HCT116 (cell line): ENCODE measurements at regions not wholly inside any gene's neighbourhood (a gene's known extent, or its start where the extent isn't known, plus 50 kb on each side); places are given as distances from the start of the nearest gene placed in this dataset.

Source experiments
- ATAC-seq: fragments of 200-7000 bp; cut with Tn5 transposase; 2 replicates; pipeline ENCODE4 v1.9.1; 2020; ENCODE audit warnings: mild to moderate bottlenecking, moderate library complexity
- BruUV-seq: library from RNA; stranded (reverse); fragments of 400-500 nt; replicated peaks from 2 replicates; lab custom pipeline; 2021; lab: Mats Ljungman, UMichigan
- CTCF ChIA-PET: fragments of 300-600 bp; sonication (Branson Sonifier 250); formaldehyde crosslinking; loops from one replicate; lab custom pipeline; 2021; ENCODE audit warnings: antibody characterized with exemption; lab: Charles Lee
- POLR2A ChIA-PET: fragments of 300-600, 350-600 bp; sonication (Branson Sonifier 250); formaldehyde crosslinking; loops from one replicate; lab custom pipeline; 2021; ENCODE audit warnings: antibody characterized with exemption; lab: Charles Lee
- RAD21 ChIA-PET, 2 experiments: fragments of 300-600 bp; sonication (Branson Sonifier 250); formaldehyde crosslinking; loops; one replicate each; lab custom pipeline; 2023; ENCODE audit warnings: low total read pairs in 2 of 2; ENCODE audit not compliant: uncharacterized antibody in 2 of 2, unreplicated experiment in 2 of 2, low non-redundant PET in 1 of 2; lab: Charles Lee
- DNase-seq: peaks from one replicate; pipeline ENCODE4 v3.0.0-alpha.2; 2010; ENCODE audit warnings: low read depth, low spot score
- H2AFZ ChIP-seq: fragments of 200-600 bp; shearing (Covaris generic), sonication (generic); 2 replicates; pipeline ENCODE4 v1.6.1; 2017; ENCODE audit warnings: low read depth, mixed run types, mixed read lengths, antibody characterized with exemption, low read length; ENCODE audit not compliant: poor library complexity, severe bottlenecking
- H3K27ac ChIP-seq: 2 replicates; pipeline ENCODE4 v1.5.1; 2012; ENCODE audit warnings: low read depth, low read length
- H3K27me3 ChIP-seq: fragments of 200-600 bp; sonication (generic); 2 replicates; pipeline ENCODE4 v1.6.1; 2016; ENCODE audit warnings: mixed run types, low read length, mixed read lengths; ENCODE audit not compliant: insufficient read depth
- H3K36me3 ChIP-seq, 2 experiments: fragments of 200-500 bp in 1 of 2; fragments of 200-600 bp in 1 of 2; sonication (Bioruptor generic) in 1 of 2; sonication (generic) in 1 of 2; 2 replicates each; pipeline versions ENCODE4 v1.5.1 to v1.6.1; 2014 to 2016; ENCODE audit warnings: low read length in 2 of 2, inconsistent platforms in 1 of 2, mixed read lengths in 1 of 2, mixed run types in 1 of 2; ENCODE audit not compliant: insufficient read depth in 2 of 2, control insufficient read depth in 1 of 2
- H3K4me1 ChIP-seq, 2 experiments: fragments of 200-600 bp in 1 of 2; sonication (generic) in 1 of 2; 2 replicates each; pipeline versions ENCODE4 v1.5.1 to v1.6.1; 2012 to 2017; ENCODE audit warnings: low read length in 2 of 2, inconsistent platforms in 1 of 2, mild to moderate bottlenecking in 1 of 2, mixed read lengths in 1 of 2, mixed run types in 1 of 2, moderate library complexity in 1 of 2; ENCODE audit not compliant: insufficient read depth in 2 of 2, control insufficient read depth in 1 of 2
- H3K4me2 ChIP-seq: fragments of 200-600 bp; sonication (generic); 2 replicates; pipeline ENCODE4 v1.6.1; 2017; ENCODE audit warnings: mixed run types, low read length, mixed read lengths
- H3K4me3 ChIP-seq, 2 experiments: fragments of 200-600 bp in 1 of 2; sonication (generic) in 1 of 2; replicated peaks in 1 of 2; 2 replicates each; pipeline ENCODE4 v1.5.1; 2011 to 2016; ENCODE audit warnings: low read length in 2 of 2, control low read depth in 1 of 2, low read depth in 1 of 2, mild to moderate bottlenecking in 1 of 2, mixed read lengths in 1 of 2, mixed run types in 1 of 2
- H3K79me2 ChIP-seq: fragments of 200-600 bp; sonication (generic); 2 replicates; pipeline ENCODE4 v1.6.1; 2017; ENCODE audit warnings: mild to moderate bottlenecking, mixed run types, low read length, moderate library complexity, mixed read lengths; ENCODE audit not compliant: insufficient read depth
- H3K9ac ChIP-seq: fragments of 200-600 bp; sonication (generic); 2 replicates; pipeline ENCODE4 v1.6.1; 2016; ENCODE audit warnings: low read length, mixed read lengths
- H3K9me2 ChIP-seq: fragments of 200-600 bp; sonication (generic), shearing (Covaris generic); 2 replicates; pipeline ENCODE4 v1.6.1; 2017; ENCODE audit warnings: mixed run types, mild to moderate bottlenecking, moderate library complexity; ENCODE audit not compliant: insufficient read depth
- H3K9me3 ChIP-seq, 2 experiments: fragments of 200-500 bp in 1 of 2; fragments of 200-600 bp in 1 of 2; sonication (Bioruptor generic) in 1 of 2; sonication (generic) in 1 of 2; 2 replicates each; pipeline ENCODE4 v1.6.1; 2014 to 2017; ENCODE audit warnings: low read length in 2 of 2, mixed read lengths in 2 of 2, inconsistent platforms in 1 of 2, low read depth in 1 of 2, mild to moderate bottlenecking in 1 of 2, mixed run types in 1 of 2, moderate library complexity in 1 of 2; ENCODE audit not compliant: control insufficient read depth in 1 of 2, insufficient read depth in 1 of 2
- H4K20me1 ChIP-seq: fragments of 200-600 bp; sonication (generic), shearing (Covaris generic); 2 replicates; pipeline ENCODE4 v1.6.1; 2017; ENCODE audit warnings: mixed run types, mild to moderate bottlenecking, moderate library complexity; ENCODE audit not compliant: insufficient read depth
- CBX3 ChIP-seq: IDR thresholded peaks from 2 replicates; pipeline ENCODE4 v1.6.1; 2012; ENCODE audit warnings: low read depth
- CTCF ChIP-seq, 3 experiments: fragments of 200-600 bp in 1 of 3; sonication (generic) in 1 of 3; IDR thresholded peaks in 2 of 3; conservative IDR thresholded peaks in 1 of 3; 2 replicates each; pipeline ENCODE4 v1.5.1; 2012 to 2017; ENCODE audit warnings: low read depth in 2 of 3, low read length in 2 of 3, antibody characterized with exemption in 1 of 3, borderline replicate concordance in 1 of 3, control low read depth in 1 of 3, mild to moderate bottlenecking in 1 of 3, mixed read lengths in 1 of 3, mixed run types in 1 of 3, moderate library complexity in 1 of 3; ENCODE audit not compliant: insufficient read depth in 1 of 3
- ELF1 ChIP-seq: IDR thresholded peaks from 2 replicates; pipeline ENCODE4 v1.6.1; 2012; ENCODE audit warnings: low read depth, borderline replicate concordance
- EZH2 ChIP-seq: fragments of 200-600 bp; sonication (generic); IDR thresholded peaks from 2 replicates; pipeline ENCODE4 v1.6.1; 2017; ENCODE audit warnings: antibody characterized with exemption, mixed run types
- EZH2phosphoT487 ChIP-seq: fragments of 200-600 bp; IDR thresholded peaks from 2 replicates; pipeline ENCODE4 v1.6.1; 2018; ENCODE audit warnings: antibody characterized with exemption, borderline replicate concordance
- JUND ChIP-seq: IDR thresholded peaks from 2 replicates; pipeline ENCODE4 v1.6.1; 2012
- POLR2A ChIP-seq: IDR thresholded peaks from 2 replicates; pipeline ENCODE4 v1.7.0; 2011; ENCODE audit warnings: borderline replicate concordance; ENCODE audit not compliant: insufficient read depth, insufficient read length; ENCODE audit errors: extremely low read depth
- SIN3A ChIP-seq: IDR thresholded peaks from 2 replicates; pipeline ENCODE4 v1.6.1; 2012; ENCODE audit warnings: low read depth
- SP1 ChIP-seq: IDR thresholded peaks from 2 replicates; pipeline ENCODE4 v1.6.1; 2012; ENCODE audit warnings: low read depth
- TCF7L2 ChIP-seq: IDR thresholded peaks from 2 replicates; pipeline ENCODE4 v1.7.0; 2011; ENCODE audit warnings: borderline replicate concordance, inconsistent platforms; ENCODE audit not compliant: insufficient read depth, insufficient read length; ENCODE audit errors: extremely low read depth
- YY1 ChIP-seq: IDR thresholded peaks from 2 replicates; pipeline ENCODE4 v1.6.1; 2011; ENCODE audit warnings: low read length, low read depth, moderate library complexity, mild to moderate bottlenecking; ENCODE audit not compliant: insufficient replicate concordance; ENCODE audit errors: extremely low read depth
- ZBTB33 ChIP-seq: IDR thresholded peaks from 2 replicates; pipeline ENCODE4 v1.6.1; 2011; ENCODE audit warnings: mild to moderate bottlenecking, low read length, moderate library complexity; ENCODE audit not compliant: insufficient replicate concordance; ENCODE audit errors: extremely low read depth
- ZNF274 ChIP-seq: fragments of 200-500 bp; sonication (Bioruptor generic); IDR thresholded peaks from 2 replicates; pipeline ENCODE4 v1.6.1; 2014; ENCODE audit warnings: mild to moderate bottlenecking, low read depth, low read length, inconsistent platforms
- intact Hi-C: fragments of 100-400 bp; cut with micrococcal nuclease; formaldehyde crosslinking; loops from 2 replicates; pipeline ENCODE4 v1.10.0; 2022
- TF ChIP-seq, protein P1 (sequence below): IDR thresholded peaks from 2 replicates; pipeline ENCODE4 v1.6.1; 2012

DNA sequence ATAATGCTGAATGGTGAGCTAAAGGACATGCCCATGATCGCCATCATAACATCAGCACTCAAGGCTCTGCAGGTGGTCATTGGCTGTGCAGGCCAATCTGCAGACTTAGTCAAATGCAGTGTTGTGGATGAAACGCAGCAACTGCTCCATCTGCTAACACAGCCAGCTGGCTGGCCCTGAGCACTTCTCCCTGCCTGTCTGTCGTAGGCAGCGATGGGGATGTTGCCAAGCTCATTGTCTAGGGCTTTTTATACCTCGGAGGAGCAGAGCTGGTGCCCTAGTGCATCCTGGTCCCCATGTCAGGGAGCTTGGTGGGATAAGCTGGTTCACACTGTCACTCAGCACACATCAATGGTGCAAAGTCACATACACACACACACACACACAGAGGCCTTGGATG lies 189.4 kb downstream of the TENT4A start:
- H3K9me3 ChIP-seq: no peaks in the 10 kb centered on the region
- no peak overlapping the region for H3K9ac ChIP-seq
- no peaks in the 10 kb centered on the region for H3K9me2 ChIP-seq
- TF ChIP-seq TCF7L2: no peak
- no peak for TF ChIP-seq JUND
- TF ChIP-seq POLR2A: no peak
- TF ChIP-seq ZBTB33: no peak
- no peak for TF ChIP-seq EZH2phosphoT487
- TF ChIP-seq EZH2: no peak
- no peak for TF ChIP-seq ELF1
- no peak for TF ChIP-seq CBX3
- no peak for TF ChIP-seq CTCF (IDR thresholded peaks at IDR 0.05 in 2 of 3, conservative IDR thresholded peaks at IDR 0.05 in 1 of 3; ENCODE audit: borderline replicate concordance in 1 of 3, insufficient read depth in 1 of 3, low read depth in 2 of 3, low read length in 2 of 3)
- TF ChIP-seq, protein P1, sequence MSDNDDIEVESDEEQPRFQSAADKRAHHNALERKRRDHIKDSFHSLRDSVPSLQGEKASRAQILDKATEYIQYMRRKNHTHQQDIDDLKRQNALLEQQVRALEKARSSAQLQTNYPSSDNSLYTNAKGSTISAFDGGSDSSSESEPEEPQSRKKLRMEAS: no peak
- no peak for TF ChIP-seq SP1
- TF ChIP-seq SIN3A: no peak
- no peak for TF ChIP-seq ZNF274
- no peak for TF ChIP-seq YY1
- TF ChIP-seq, all 23 proteins: peak for 0
- H2AFZ ChIP-seq: no peak overlapping the region
- BruUV-seq: no TSS peak
- DNase-seq: no peak
- no peaks in the 10 kb centered on the region for H3K36me3 ChIP-seq
- ChIA-PET POLR2A (no interaction called here), RAD21 (no interaction called here), CTCF (no interaction called here)
- intact Hi-C loops: no loop called here
- no peaks in the 10 kb centered on the region for H3K79me2 ChIP-seq
- no peak overlapping the region for H3K27ac ChIP-seq
- no peaks in the 10 kb centered on the region for H3K27me3 ChIP-seq
- no peaks in the 10 kb centered on the region for H4K20me1 ChIP-seq
- no peak overlapping the region for H3K4me3 ChIP-seq
- ATAC-seq: no peak
- H3K4me1 ChIP-seq: no peaks in the 10 kb centered on the region
- no peak overlapping the region for H3K4me2 ChIP-seq
